AG09309 (cell line): ENCODE measurements at regions not wholly inside any gene's neighbourhood (a gene's known extent, or its start where the extent isn't known, plus 50 kb on each side); places are given as distances from the start of the nearest gene placed in this dataset.

ENCODE experiments used
- DNase-seq: peaks from one replicate; pipeline ENCODE4 v3.0.0-alpha.2; 2010; ENCODE audit warnings: low read depth
- H3K4me3 ChIP-seq: 2 replicates; pipeline ENCODE4 v1.5.1; 2011; ENCODE audit warnings: mild to moderate bottlenecking, low read depth, low read length, moderate library complexity; ENCODE audit not compliant: control insufficient read depth
- TF ChIP-seq, protein P1 (sequence below): IDR thresholded peaks from 2 replicates; pipeline ENCODE4 v1.5.1; 2011; ENCODE audit warnings: mild to moderate bottlenecking, low read depth, low read length, inconsistent platforms; ENCODE audit not compliant: insufficient read depth, control insufficient read depth; ENCODE audit errors: missing control alignments

DNA sequence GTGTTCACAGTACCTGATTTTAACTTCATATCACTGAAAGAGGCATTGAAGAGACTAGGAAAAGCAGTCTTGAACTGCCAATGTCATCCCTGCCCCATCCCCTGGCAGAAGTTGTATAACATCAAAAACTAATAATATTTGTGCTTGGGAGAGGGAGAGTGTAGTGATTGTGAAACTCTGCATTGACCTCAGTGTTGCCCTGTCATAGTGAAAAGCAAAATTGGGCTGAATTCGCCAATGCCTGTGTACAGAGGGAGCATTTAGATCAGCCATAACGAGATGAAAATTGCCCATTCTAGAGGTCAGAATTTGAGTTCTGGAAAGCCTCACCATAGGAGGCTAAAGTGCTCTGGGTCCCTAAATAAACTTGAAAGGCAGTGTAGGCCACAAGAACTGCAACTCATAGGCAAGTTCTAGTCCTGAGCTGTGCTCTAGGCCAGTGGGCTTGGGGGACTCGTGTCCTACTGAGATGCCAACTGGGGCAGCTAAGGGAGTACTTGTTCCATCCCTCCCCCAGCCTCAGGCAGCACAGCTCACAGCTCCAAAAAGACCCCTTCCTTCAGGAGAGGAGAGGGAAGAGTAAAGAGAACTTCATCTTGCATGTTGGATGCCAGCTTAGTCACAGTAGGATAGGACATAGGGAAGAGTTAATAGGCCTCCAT, 855.6 kb downstream of the TSN start:
- no peak for DNase-seq
- TF ChIP-seq, protein P1, sequence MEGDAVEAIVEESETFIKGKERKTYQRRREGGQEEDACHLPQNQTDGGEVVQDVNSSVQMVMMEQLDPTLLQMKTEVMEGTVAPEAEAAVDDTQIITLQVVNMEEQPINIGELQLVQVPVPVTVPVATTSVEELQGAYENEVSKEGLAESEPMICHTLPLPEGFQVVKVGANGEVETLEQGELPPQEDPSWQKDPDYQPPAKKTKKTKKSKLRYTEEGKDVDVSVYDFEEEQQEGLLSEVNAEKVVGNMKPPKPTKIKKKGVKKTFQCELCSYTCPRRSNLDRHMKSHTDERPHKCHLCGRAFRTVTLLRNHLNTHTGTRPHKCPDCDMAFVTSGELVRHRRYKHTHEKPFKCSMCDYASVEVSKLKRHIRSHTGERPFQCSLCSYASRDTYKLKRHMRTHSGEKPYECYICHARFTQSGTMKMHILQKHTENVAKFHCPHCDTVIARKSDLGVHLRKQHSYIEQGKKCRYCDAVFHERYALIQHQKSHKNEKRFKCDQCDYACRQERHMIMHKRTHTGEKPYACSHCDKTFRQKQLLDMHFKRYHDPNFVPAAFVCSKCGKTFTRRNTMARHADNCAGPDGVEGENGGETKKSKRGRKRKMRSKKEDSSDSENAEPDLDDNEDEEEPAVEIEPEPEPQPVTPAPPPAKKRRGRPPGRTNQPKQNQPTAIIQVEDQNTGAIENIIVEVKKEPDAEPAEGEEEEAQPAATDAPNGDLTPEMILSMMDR, result no peak
- H3K4me3 ChIP-seq, result no peak overlapping the region

GRCh38 chr2:122622934-122623333, 867.5 kb downstream of the TSN start:
- H3K4me3 ChIP-seq, result no peak overlapping the region
- TF ChIP-seq, protein P1, result no peak
- no peak for DNase-seq

DNA sequence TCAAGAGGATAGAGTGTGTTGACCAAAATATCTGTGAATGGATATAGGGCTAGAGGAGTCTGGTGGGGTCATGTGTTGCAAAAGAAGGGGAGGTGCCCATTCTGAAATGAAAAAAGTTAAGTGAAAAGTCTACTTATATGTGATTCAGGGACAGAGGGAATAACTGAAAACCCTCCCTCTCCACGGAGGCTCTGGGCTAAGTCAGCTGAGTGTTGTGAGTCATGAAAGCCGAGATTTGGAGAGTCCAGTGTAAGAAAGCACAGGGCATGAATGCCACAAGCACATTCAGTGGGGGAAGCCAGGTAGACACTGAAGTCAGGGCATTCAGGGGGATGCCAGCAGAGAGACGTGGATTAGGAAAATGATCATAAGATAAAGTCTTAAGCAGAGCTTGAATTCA, 871.9 kb downstream of the TSN start:
- H3K4me3 ChIP-seq, result no peak overlapping the region
- TF ChIP-seq, protein P1, result no peak
- DNase-seq, result no peak

GRCh38 chr2:122634256-122634655, 878.8 kb downstream of the TSN start:
- H3K4me3 ChIP-seq, result no peak overlapping the region
- TF ChIP-seq, protein P1, result no peak
- peak; percentile 47 for DNase-seq

DNA sequence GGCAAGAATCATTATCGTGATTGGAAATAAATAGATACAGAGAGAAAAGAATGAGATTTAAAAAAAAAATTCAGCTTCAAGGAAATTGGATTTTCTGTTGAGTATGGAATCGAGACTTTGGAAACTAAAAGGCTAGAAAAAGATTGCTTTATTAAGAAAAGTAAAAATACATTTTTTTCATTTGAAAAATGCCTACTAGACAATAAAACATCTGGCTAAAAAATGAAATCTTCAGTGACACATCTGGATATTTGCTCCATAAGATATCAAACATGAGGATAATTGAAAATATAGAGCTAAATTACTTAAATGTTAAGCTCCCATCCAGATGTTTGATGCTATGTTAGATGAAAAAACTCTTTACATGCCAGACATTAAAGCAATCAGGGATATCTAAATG, 879.5 kb downstream of the TSN start:
- DNase-seq, result no peak
- TF ChIP-seq, protein P1, result no peak

GRCh38 chr2:122635686-122636085, 880.2 kb downstream of the TSN start:
- no peak overlapping the region for H3K4me3 ChIP-seq
- TF ChIP-seq, protein P1, result no peak
- no peak for DNase-seq

More for the DNA sequence above, 879.5 kb downstream of the TSN start:
- H3K4me3 ChIP-seq, result no peak overlapping the region
